Hepatocyte (in vitro differentiated cells): ENCODE measurements at regions not wholly inside any gene's neighbourhood (a gene's known extent, or its start where the extent isn't known, plus 50 kb on each side); places are given as distances from the start of the nearest gene placed in this dataset.

ENCODE experiments used
- DNase-seq: peaks from one replicate; pipeline ENCODE4 v3.0.0-alpha.2; 2016; ENCODE audit warnings: low spot score
- H2AFZ ChIP-seq: fragments of 200-600 bp; sonication (generic); 2 replicates; pipeline ENCODE4 v1.6.0; 2016; ENCODE audit warnings: antibody characterized with exemption, mild to moderate bottlenecking
- H3K27ac ChIP-seq: fragments of 200-600 bp; sonication (generic); 2 replicates; pipeline ENCODE4 v1.5.1; 2016; ENCODE audit warnings: mild to moderate bottlenecking
- H3K27me3 ChIP-seq: fragments of 200-600 bp; sonication (generic); 2 replicates; pipeline ENCODE4 v1.6.1; 2016
- H3K36me3 ChIP-seq: fragments of 200-600 bp; sonication (generic); replicated peaks from 2 replicates; pipeline ENCODE4 v1.5.1; 2016; ENCODE audit warnings: low read depth; ENCODE audit not compliant: insufficient read depth
- H3K4me1 ChIP-seq: fragments of 200-600 bp; sonication (generic); 2 replicates; pipeline ENCODE4 v1.5.1; 2016; ENCODE audit warnings: mild to moderate bottlenecking, moderate library complexity; ENCODE audit not compliant: insufficient read depth
- H3K4me2 ChIP-seq: fragments of 200-600 bp; sonication (generic); 2 replicates; pipeline ENCODE4 v1.6.0; 2016
- H3K4me3 ChIP-seq: fragments of 200-600 bp; sonication (generic); 2 replicates; pipeline ENCODE4 v1.5.1; 2016; ENCODE audit warnings: mild to moderate bottlenecking
- H3K79me2 ChIP-seq: fragments of 200-600 bp; sonication (generic); 2 replicates; pipeline ENCODE4 v1.6.0; 2017; ENCODE audit warnings: mild to moderate bottlenecking
- H3K9me2 ChIP-seq: fragments of 200-600 bp; sonication (generic); replicated peaks from 2 replicates; pipeline ENCODE4 v1.6.0; 2017; ENCODE audit warnings: mild to moderate bottlenecking; ENCODE audit not compliant: insufficient read depth
- H3K9me3 ChIP-seq: fragments of 200-600 bp; sonication (generic); 2 replicates; pipeline ENCODE4 v1.5.1; 2016; ENCODE audit warnings: low read depth, mild to moderate bottlenecking
- H4K20me1 ChIP-seq: fragments of 200-600 bp; sonication (generic); 2 replicates; pipeline ENCODE4 v1.6.0; 2016; ENCODE audit warnings: mild to moderate bottlenecking; ENCODE audit not compliant: insufficient read depth, poor library complexity, severe bottlenecking
- EZH2 ChIP-seq: fragments of 200-600 bp; sonication (generic); IDR thresholded peaks from 2 replicates; pipeline ENCODE4 v1.6.1; 2016; ENCODE audit warnings: antibody characterized with exemption, mild to moderate bottlenecking, borderline replicate concordance
- EZH2phosphoT487 ChIP-seq: fragments of 200-600 bp; sonication (generic); IDR thresholded peaks from one replicate; pipeline ENCODE4 v1.6.1; 2018; ENCODE audit warnings: antibody characterized with exemption, mild to moderate bottlenecking, low read depth, moderate library complexity; ENCODE audit not compliant: unreplicated experiment, severe bottlenecking
- WGBS: methylation state at CpG from one replicate; pipeline ENCODE4 v1.1.6; 2016; ENCODE audit warnings: low lambda C conversion rate; ENCODE audit errors: missing lambda C conversion rate; 5-methylcytosine and 5-hydroxymethylcytosine counted together
- TF ChIP-seq, protein P1 (sequence below): fragments of 200-600 bp; sonication (generic); IDR thresholded peaks from 2 replicates; pipeline ENCODE4 v1.5.1; 2016; ENCODE audit warnings: antibody characterized with exemption, mild to moderate bottlenecking; ENCODE audit not compliant: poor library complexity

DNA sequence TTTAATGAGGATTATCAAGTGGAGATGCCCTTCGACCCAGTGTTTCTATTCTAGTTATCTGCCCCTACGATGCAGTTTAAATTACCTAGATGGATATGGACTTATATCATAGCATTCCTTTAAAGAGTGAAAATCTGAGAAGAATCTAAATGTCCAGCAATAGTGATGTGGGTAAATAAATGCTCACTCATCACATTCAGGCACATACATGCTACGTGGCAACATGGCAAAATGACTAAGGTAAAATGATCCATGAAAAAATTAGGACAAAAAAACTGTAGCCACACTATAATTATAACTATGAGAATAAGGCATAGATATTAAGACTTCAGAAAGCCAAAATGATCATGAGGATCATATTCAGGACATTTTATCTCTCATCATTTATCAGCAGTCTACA is 82.4 kb upstream of the PDE1C start:
- Histone ChIP-seq H3K4me2 (no peak overlapping the region), H2AFZ (no peak overlapping the region), H3K4me3 (no peak overlapping the region), H3K27ac (no peak overlapping the region), H3K9me2 (no peaks in the 10 kb centered on the region), H3K36me3 (no peaks in the 10 kb centered on the region), H3K27me3 (no peaks in the 10 kb centered on the region), H3K9me3 (no peaks in the 10 kb centered on the region), H3K79me2 (no peaks in the 10 kb centered on the region), H3K4me1 (no peaks in the 10 kb centered on the region), H4K20me1 (no peaks in the 10 kb centered on the region)
- DNase-seq, result no peak
- WGBS, result 84% methylated on average over 3 of the region's 3 CpGs
- TF ChIP-seq EZH2, result no peak
- TF ChIP-seq, protein P1, sequence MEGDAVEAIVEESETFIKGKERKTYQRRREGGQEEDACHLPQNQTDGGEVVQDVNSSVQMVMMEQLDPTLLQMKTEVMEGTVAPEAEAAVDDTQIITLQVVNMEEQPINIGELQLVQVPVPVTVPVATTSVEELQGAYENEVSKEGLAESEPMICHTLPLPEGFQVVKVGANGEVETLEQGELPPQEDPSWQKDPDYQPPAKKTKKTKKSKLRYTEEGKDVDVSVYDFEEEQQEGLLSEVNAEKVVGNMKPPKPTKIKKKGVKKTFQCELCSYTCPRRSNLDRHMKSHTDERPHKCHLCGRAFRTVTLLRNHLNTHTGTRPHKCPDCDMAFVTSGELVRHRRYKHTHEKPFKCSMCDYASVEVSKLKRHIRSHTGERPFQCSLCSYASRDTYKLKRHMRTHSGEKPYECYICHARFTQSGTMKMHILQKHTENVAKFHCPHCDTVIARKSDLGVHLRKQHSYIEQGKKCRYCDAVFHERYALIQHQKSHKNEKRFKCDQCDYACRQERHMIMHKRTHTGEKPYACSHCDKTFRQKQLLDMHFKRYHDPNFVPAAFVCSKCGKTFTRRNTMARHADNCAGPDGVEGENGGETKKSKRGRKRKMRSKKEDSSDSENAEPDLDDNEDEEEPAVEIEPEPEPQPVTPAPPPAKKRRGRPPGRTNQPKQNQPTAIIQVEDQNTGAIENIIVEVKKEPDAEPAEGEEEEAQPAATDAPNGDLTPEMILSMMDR, result no peak
- no peak for TF ChIP-seq EZH2phosphoT487

DNA sequence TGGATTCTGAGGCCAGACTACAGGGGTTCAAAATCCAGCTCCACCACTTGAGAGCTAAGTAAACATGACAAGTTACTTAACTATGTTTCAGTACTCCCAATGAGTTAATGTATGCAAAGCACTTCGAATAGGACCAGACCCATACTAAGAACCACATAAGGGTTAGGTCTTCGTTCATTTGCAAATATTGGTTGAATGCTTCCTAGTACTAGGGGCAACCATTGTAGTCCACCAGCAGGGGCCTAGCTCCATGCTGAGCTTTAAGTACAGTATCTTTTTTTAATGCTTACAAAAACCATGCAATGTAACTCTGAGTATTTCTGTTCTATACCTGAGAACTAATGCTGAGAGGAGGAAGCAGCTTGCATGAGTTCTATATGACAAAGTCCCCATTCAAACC is 80.4 kb upstream of the PDE1C start:
- no peaks in the 10 kb centered on the region for H3K79me2 ChIP-seq
- TF ChIP-seq EZH2phosphoT487, result no peak
- TF ChIP-seq EZH2, result no peak
- TF ChIP-seq, protein P1, result no peak
- no peak overlapping the region for H3K4me3 ChIP-seq
- H3K27ac ChIP-seq, result no peak overlapping the region
- no peak for DNase-seq
- H3K4me1 ChIP-seq, result no peaks in the 10 kb centered on the region
- WGBS, result 62% methylated on average over 2 of the region's 2 CpGs
- no peaks in the 10 kb centered on the region for H3K27me3 ChIP-seq
- no peaks in the 10 kb centered on the region for H3K36me3 ChIP-seq
- H3K9me2 ChIP-seq, result no peaks in the 10 kb centered on the region
- H3K4me2 ChIP-seq, result no peak overlapping the region
- no peaks in the 10 kb centered on the region for H4K20me1 ChIP-seq
- H3K9me3 ChIP-seq, result no peaks in the 10 kb centered on the region
- H2AFZ ChIP-seq, result no peak overlapping the region

DNA sequence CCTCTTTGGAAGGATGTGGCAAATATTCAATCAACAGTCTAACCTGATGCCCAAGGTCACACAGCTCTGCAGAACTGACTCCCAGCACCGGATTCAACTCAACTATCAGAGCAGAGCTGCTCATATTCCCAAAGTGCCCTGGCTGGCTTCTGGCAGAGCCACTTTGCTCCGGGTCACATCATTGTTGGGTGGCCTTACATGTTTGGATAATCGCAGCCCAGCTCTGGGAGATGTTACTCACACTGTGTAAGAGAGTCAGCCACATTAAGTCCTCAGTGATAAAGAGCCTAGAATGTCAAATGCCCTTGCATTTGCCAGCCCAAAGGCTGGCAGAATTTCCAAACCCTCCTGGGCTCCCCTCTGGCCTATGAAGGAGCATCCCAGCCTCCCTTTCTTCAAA is 79.8 kb upstream of the PDE1C start:
- H3K36me3 ChIP-seq, result no peaks in the 10 kb centered on the region
- H3K27ac ChIP-seq, result no peak overlapping the region
- no peak for DNase-seq
- no peaks in the 10 kb centered on the region for H4K20me1 ChIP-seq
- no peaks in the 10 kb centered on the region for H3K4me1 ChIP-seq
- no peaks in the 10 kb centered on the region for H3K27me3 ChIP-seq
- no peaks in the 10 kb centered on the region for H3K9me2 ChIP-seq
- H3K4me3 ChIP-seq, result no peak overlapping the region
- no peak overlapping the region for H2AFZ ChIP-seq
- no peak for TF ChIP-seq EZH2phosphoT487
- TF ChIP-seq, protein P1, result no peak
- no peak for TF ChIP-seq EZH2
- no peaks in the 10 kb centered on the region for H3K9me3 ChIP-seq
- H3K4me2 ChIP-seq, result no peak overlapping the region
- 77% methylated on average over 3 of the region's 3 CpGs for WGBS
- no peaks in the 10 kb centered on the region for H3K79me2 ChIP-seq

DNA sequence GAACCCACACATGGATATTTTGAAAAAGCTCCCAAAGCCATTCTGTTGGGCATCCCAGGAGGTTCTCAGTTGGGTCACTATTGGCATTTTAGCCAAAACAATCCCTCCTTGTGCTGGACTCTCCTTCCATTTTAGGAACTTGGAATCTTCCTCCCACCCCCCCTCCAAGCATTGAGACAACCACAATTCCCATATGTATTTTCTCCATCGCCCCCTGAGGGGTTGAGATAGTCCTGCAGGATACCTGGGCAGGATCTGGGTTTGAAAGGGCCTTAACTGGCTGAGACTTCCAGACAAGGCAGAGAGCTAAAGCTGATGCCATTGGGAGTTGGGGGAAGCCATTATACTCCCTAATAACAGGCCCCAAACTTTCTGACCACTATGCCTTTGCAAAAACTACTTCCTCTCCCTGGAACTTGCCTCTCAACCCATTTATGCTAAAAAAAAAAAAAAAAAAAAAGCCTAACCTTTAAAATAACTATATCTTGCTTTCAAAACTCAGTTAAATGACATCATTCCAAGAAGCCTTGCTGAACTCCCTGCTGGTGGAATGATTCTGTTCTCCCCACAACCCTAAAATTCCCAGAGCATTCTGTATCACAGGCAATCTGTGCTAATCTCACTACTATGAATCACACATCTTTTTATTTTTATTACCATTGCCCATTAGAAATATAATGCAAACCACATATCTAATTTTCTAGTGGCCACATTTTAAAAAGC is 77.5 kb upstream of the PDE1C start:
- H3K4me3 ChIP-seq, result no peak overlapping the region
- H3K79me2 ChIP-seq, result no peaks in the 10 kb centered on the region
- H3K9me2 ChIP-seq, result no peaks in the 10 kb centered on the region
- DNase-seq, result no peak
- no peaks in the 10 kb centered on the region for H3K9me3 ChIP-seq
- TF ChIP-seq EZH2, result no peak
- TF ChIP-seq, protein P1, result no peak
- TF ChIP-seq EZH2phosphoT487, result no peak
- no peaks in the 10 kb centered on the region for H3K4me1 ChIP-seq
- WGBS, result 90% methylated on average over 1 of the region's 1 CpG
- no peaks in the 10 kb centered on the region for H3K27me3 ChIP-seq
- no peak overlapping the region for H3K27ac ChIP-seq
- no peak overlapping the region for H3K4me2 ChIP-seq
- H4K20me1 ChIP-seq, result no peaks in the 10 kb centered on the region
- no peak overlapping the region for H2AFZ ChIP-seq
- H3K36me3 ChIP-seq, result no peaks in the 10 kb centered on the region
